Esophagus squamous epithelium (tissue), 5 donors: ENCODE measurements at regions not wholly inside any gene's neighbourhood (a gene's known extent, or its start where the extent isn't known, plus 50 kb on each side); places are given as distances from the start of the nearest gene placed in this dataset.

Experiments used
- DNase-seq: peaks from one replicate; lab custom pipeline; 2025; lab: John Stamatoyannopoulos, UW
- H3K27ac ChIP-seq, 4 donors: fragments of 200-600 bp; sonication (generic); one replicate each; pipeline ENCODE4 v1.5.1; 2016 to 2019; ENCODE audit warnings: mild to moderate bottlenecking in 1 of 4
- H3K27me3 ChIP-seq, 4 donors: fragments of 200-600 bp; sonication (generic); 1 replicate in 3 of 4; 2 replicates in 1 of 4; pipeline versions ENCODE4 v1.5.1 to v1.6.0; 2017 to 2021; ENCODE audit warnings: antibody characterized with exemption in 1 of 4
- H3K36me3 ChIP-seq, 3 donors: fragments of 200-600 bp; sonication (generic); one replicate each; pipeline ENCODE4 v1.5.1; 2016 to 2019
- H3K4me1 ChIP-seq, 3 donors: fragments of 200-600 bp; sonication (generic); one replicate each; pipeline ENCODE4 v1.5.1; 2017 to 2019
- H3K4me3 ChIP-seq, 4 donors: fragments of 200-600 bp; sonication (generic); 1 replicate in 3 of 4; 2 replicates in 1 of 4; pipeline ENCODE4 v1.5.1; 2016 to 2019; ENCODE audit warnings: mild to moderate bottlenecking in 2 of 4, moderate library complexity in 1 of 4
- H3K9me3 ChIP-seq, 3 donors: fragments of 200-600 bp; sonication (generic); one replicate each; pipeline ENCODE4 v1.5.1; 2016 to 2019
- POLR2A ChIP-seq, 4 donors: fragments of 450-650 bp; IDR thresholded peaks; one replicate each; pipeline ENCODE4 v1.6.1; 2017; ENCODE audit warnings: antibody characterized with exemption in 4 of 4, mild to moderate bottlenecking in 4 of 4, moderate library complexity in 3 of 4
- WGBS, 2 donors: methylation state at CpG; one replicate each; pipeline ENCODE4 v1.1.5; 2018; 5-methylcytosine and 5-hydroxymethylcytosine counted together
- intact Hi-C: fragments of 100-400 bp; cut with DNase I; formaldehyde crosslinking; loops from one replicate; pipeline ENCODE4 v1.15.0; 2022
- TF ChIP-seq, protein P1 (sequence below), 6 experiments: fragments of 450-650 bp in 4 of 6; fragments of 200-600 bp in 2 of 6; sonication (generic) in 2 of 6; IDR thresholded peaks; one replicate each; pipeline ENCODE4 v1.5.1; 2016 to 2019; ENCODE audit warnings: antibody characterized with exemption in 6 of 6, mild to moderate bottlenecking in 4 of 6, moderate library complexity in 4 of 6
- donor health status: DM: yes; HTN: yes; CAD: no.

DNA sequence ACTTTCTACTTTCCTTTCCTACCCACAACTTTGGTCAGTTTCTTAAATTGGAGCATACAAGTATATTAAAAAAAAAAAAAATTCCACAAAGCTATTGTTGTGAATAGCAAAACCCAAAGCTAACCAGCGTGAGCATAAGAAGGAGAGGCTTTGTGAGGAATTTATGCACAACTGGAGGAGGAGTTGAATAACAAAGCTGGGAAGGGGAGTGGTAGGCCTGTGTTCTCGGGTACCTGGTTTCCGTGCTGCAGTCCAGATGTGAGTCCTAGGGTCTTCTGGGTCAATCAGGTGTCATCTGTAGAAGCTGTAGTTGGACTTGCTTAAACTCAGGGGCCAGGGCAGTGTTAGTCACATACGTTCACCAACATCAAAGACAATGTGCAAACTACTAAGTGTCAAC, 422.5 kb upstream of the SGCG start:
- intact Hi-C loops: no loop called here
- H3K4me3 ChIP-seq: no peak overlapping the region
- no peaks in the 10 kb centered on the region for H3K9me3 ChIP-seq
- H3K27me3 ChIP-seq: no peaks in the 10 kb centered on the region
- 70 to 73% methylated on average over 4 of the region's 4 CpGs for WGBS, 2 donors
- DNase-seq: no peak
- TF ChIP-seq, protein P1, sequence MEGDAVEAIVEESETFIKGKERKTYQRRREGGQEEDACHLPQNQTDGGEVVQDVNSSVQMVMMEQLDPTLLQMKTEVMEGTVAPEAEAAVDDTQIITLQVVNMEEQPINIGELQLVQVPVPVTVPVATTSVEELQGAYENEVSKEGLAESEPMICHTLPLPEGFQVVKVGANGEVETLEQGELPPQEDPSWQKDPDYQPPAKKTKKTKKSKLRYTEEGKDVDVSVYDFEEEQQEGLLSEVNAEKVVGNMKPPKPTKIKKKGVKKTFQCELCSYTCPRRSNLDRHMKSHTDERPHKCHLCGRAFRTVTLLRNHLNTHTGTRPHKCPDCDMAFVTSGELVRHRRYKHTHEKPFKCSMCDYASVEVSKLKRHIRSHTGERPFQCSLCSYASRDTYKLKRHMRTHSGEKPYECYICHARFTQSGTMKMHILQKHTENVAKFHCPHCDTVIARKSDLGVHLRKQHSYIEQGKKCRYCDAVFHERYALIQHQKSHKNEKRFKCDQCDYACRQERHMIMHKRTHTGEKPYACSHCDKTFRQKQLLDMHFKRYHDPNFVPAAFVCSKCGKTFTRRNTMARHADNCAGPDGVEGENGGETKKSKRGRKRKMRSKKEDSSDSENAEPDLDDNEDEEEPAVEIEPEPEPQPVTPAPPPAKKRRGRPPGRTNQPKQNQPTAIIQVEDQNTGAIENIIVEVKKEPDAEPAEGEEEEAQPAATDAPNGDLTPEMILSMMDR (IDR thresholded peaks at IDR 0.05): no peak
- no peak for TF ChIP-seq POLR2A (IDR thresholded peaks at IDR 0.05)
- H3K27ac ChIP-seq: no peak overlapping the region
- H3K4me1 ChIP-seq: no peaks in the 10 kb centered on the region
- H3K36me3 ChIP-seq: no peaks in the 10 kb centered on the region

DNA sequence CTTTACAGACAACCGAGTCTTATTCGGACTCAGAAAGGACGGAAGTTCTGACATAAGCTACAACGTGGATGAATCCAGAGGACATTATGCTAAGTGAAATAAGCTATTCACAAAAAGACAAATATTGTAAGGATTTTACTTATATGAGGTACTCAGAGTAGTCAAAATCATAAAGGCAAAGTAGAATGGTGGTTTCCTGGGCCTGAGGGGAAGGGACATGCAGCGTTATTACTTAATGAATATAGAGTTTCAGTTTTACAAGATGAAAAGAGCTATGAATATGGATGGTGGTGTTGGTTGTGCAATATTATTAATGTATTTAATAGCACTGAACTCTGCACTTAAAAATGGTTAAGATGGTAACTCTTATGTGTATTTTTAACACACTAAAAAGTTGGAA, 419.1 kb upstream of the SGCG start:
- 80 to 83% methylated on average over 5 of the region's 5 CpGs for WGBS, 2 donors
- no peaks in the 10 kb centered on the region for H3K4me1 ChIP-seq
- TF ChIP-seq, protein P1 (IDR thresholded peaks at IDR 0.05): no peak
- no peak for TF ChIP-seq POLR2A (IDR thresholded peaks at IDR 0.05)
- H3K9me3 ChIP-seq: no peaks in the 10 kb centered on the region
- H3K27ac ChIP-seq: no peak overlapping the region
- DNase-seq: no peak
- intact Hi-C loops: no loop called here
- no peak overlapping the region for H3K4me3 ChIP-seq
- no peaks in the 10 kb centered on the region for H3K36me3 ChIP-seq
- no peaks in the 10 kb centered on the region for H3K27me3 ChIP-seq

DNA sequence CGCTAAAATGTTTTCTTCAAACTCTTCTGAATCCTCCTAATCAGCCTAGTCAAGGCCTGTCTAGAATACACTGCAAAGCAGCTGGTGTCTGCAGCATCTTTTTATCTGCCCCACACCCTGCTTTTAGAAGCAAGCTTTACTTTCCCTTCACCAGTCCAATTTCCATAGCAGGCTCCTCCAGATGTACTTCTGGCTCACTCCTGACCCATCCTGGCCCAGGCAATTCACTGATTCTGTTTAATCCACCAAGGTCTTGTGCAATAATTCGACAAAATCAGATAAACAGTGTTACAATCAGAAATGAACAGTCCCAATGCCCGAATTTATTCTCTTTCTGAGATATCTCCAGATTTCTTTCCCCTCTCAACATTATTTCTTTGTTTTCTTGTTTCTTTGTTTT, 415.2 kb upstream of the SGCG start:
- Histone ChIP-seq H3K27ac (no peak overlapping the region), H3K9me3 (no peaks in the 10 kb centered on the region), H3K27me3 (no peaks in the 10 kb centered on the region), H3K36me3 (no peaks in the 10 kb centered on the region), H3K4me1 (no peaks in the 10 kb centered on the region), H3K4me3 (no peak overlapping the region)
- intact Hi-C loops: no loop called here
- DNase-seq: no peak
- WGBS, 2 donors: 57 to 68% methylated on average over 3 of the region's 3 CpGs
- TF ChIP-seq, protein P1 (IDR thresholded peaks at IDR 0.05): no peak
- no peak for TF ChIP-seq POLR2A (IDR thresholded peaks at IDR 0.05)

DNA sequence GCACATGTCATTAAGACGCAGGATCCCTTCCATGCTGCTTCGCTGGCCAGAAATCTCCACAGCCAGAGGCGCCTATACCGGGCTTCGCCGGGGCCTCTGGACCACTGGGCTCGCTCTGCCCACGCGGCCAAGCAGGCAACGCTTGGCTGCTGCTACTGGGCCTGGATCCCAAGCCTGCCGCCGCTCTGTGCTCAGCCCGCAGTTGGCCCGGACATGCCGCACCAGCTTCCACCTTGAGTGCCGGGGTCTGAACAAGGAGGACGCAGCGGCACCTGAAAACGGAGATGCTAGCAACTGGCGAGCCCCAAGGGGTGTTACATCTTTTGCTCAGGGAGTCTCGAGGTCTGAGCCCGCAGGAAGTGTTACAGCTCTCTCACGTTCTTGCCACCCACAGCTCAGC, 409.9 kb upstream of the SGCG start:
- Histone ChIP-seq H3K4me3 (no peak overlapping the region), H3K36me3 (no peaks in the 10 kb centered on the region), H3K9me3 (no peaks in the 10 kb centered on the region), H3K27me3 (peaks cover 0 to 3% (median 0%) of the 10 kb centered on the region in 4 donors), H3K27ac (no peak overlapping the region), H3K4me1 (no peaks in the 10 kb centered on the region)
- TF ChIP-seq, protein P1 (IDR thresholded peaks at IDR 0.05): no peak
- no peak for TF ChIP-seq POLR2A (IDR thresholded peaks at IDR 0.05)
- intact Hi-C loops: no loop called here
- 86% methylated on average over 5 of the region's 23 CpGs; no CpG with 5 or more reads in 1 of the 2 donors for WGBS, 2 donors
- no peak for DNase-seq

DNA sequence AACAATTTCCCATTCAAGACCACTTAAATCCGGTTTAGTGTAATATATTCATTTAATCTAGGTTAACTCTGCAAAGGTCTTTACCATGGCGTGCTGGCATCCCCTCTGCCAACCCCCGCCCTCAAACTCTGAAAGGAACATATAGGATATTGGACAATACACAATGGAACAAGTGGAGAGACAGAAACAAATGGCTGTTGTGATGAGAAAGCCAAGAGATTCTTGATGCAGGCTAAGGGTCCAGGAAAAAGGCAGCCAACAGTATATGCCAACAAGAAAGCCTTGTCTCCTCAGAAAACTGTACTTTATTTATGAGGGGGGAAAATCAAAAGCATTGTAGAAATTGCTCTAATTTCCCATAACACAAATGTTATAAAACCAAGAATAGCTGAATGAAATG, 407.3 kb upstream of the SGCG start:
- WGBS, 2 donors: 65 to 76% methylated on average over 3 of the region's 3 CpGs
- Histone ChIP-seq H3K27me3 (peaks cover 0 to 3% (median 0%) of the 10 kb centered on the region in 4 donors), H3K4me1 (no peaks in the 10 kb centered on the region), H3K36me3 (no peaks in the 10 kb centered on the region), H3K27ac (no peak overlapping the region), H3K9me3 (no peaks in the 10 kb centered on the region), H3K4me3 (no peak overlapping the region)
- TF ChIP-seq, protein P1 (IDR thresholded peaks at IDR 0.05): no peak
- intact Hi-C loops: no loop called here
- no peak for DNase-seq
